ENCODE measurements at regions not wholly inside any gene's neighbourhood (a gene's known extent, or its start where the extent isn't known, plus 50 kb on each side); places are given as distances from the start of the nearest gene placed in this dataset.

GRCh38 chr10:20955355-20955893 lies 58.3 kb upstream of the NEBL start:
- Histone ChIP-seq H3K4me2 (ENCODE audit: control insufficient read depth, extremely low read depth, insufficient read depth, low read depth, low read length) (no peak overlapping the region), H3K4me3 (ENCODE audit: control insufficient read depth in 2 of 3, extremely low read depth in 1 of 3, insufficient read depth in 2 of 3, low read depth in 1 of 3, low read length in 3 of 3) (no peak overlapping the region), H3K79me2 (ENCODE audit: control insufficient read depth, insufficient read depth, low read length) (no peaks in the 10 kb centered on the region), H2AFZ (ENCODE audit: control insufficient read depth, low read length) (no peak overlapping the region), H3K36me3 (ENCODE audit: control insufficient read depth in 2 of 2, extremely low read depth in 1 of 2, insufficient read depth in 2 of 2, low read length in 2 of 2) (no peaks in the 10 kb centered on the region), H3K4me1 (ENCODE audit: control insufficient read depth, extremely low read depth, insufficient read depth, low read length) (no peaks in the 10 kb centered on the region), H3K27me3 (ENCODE audit: control insufficient read depth, extremely low read depth, insufficient read depth, low read length) (no peaks in the 10 kb centered on the region), H3K9me1 (ENCODE audit: control insufficient read depth, extremely low read depth, insufficient read depth, low read length) (no peaks in the 10 kb centered on the region), H3K9ac (ENCODE audit: control insufficient read depth, extremely low read depth, insufficient read depth, low read length) (no peak overlapping the region), H3K27ac (ENCODE audit: control insufficient read depth, insufficient read depth, low read length) (no peak overlapping the region), H4K20me1 (ENCODE audit: control insufficient read depth, extremely low read depth, insufficient read depth, low read length) (no peaks in the 10 kb centered on the region), H3K9me3 (ENCODE audit: control insufficient read depth, low read depth, low read length) (no peaks in the 10 kb centered on the region)
- DNase-seq (ENCODE audit: low read depth, low spot score): no peak
- dilution Hi-C loops (cut with MboI; ENCODE audit: extremely low pct_ligation_motif_present, low sequenced_read_pairs): no loop called here
- TF ChIP-seq EZH2 (IDR thresholded peaks at IDR 0.05; ENCODE audit: low read length) (no peak), CTCF (optimal IDR thresholded peaks at IDR 0.05 in 1 of 3, IDR thresholded peaks at IDR 0.05 in 1 of 3, conservative IDR thresholded peaks at IDR 0.05 in 1 of 3; ENCODE audit: extremely low read depth in 1 of 3, insufficient read depth in 2 of 3, low read length in 3 of 3) (no peak)
- no peak for FAIRE-seq

GRCh38 chr10:20954519-20954918 lies 57.4 kb upstream of the NEBL start:
- Histone ChIP-seq H3K4me2 (ENCODE audit: control insufficient read depth, extremely low read depth, insufficient read depth, low read depth, low read length) (no peak overlapping the region), H3K4me1 (ENCODE audit: control insufficient read depth, extremely low read depth, insufficient read depth, low read length) (no peaks in the 10 kb centered on the region), H3K9ac (ENCODE audit: control insufficient read depth, extremely low read depth, insufficient read depth, low read length) (no peak overlapping the region), H3K36me3 (ENCODE audit: control insufficient read depth in 2 of 2, extremely low read depth in 1 of 2, insufficient read depth in 2 of 2, low read length in 2 of 2) (no peaks in the 10 kb centered on the region), H2AFZ (ENCODE audit: control insufficient read depth, low read length) (no peak overlapping the region), H3K9me1 (ENCODE audit: control insufficient read depth, extremely low read depth, insufficient read depth, low read length) (no peaks in the 10 kb centered on the region), H3K79me2 (ENCODE audit: control insufficient read depth, insufficient read depth, low read length) (no peaks in the 10 kb centered on the region), H3K9me3 (ENCODE audit: control insufficient read depth, low read depth, low read length) (no peaks in the 10 kb centered on the region), H3K4me3 (ENCODE audit: control insufficient read depth in 2 of 3, extremely low read depth in 1 of 3, insufficient read depth in 2 of 3, low read depth in 1 of 3, low read length in 3 of 3) (no peak overlapping the region), H3K27me3 (ENCODE audit: control insufficient read depth, extremely low read depth, insufficient read depth, low read length) (no peaks in the 10 kb centered on the region), H4K20me1 (ENCODE audit: control insufficient read depth, extremely low read depth, insufficient read depth, low read length) (no peaks in the 10 kb centered on the region), H3K27ac (ENCODE audit: control insufficient read depth, insufficient read depth, low read length) (no peak overlapping the region)
- dilution Hi-C loops (cut with MboI; ENCODE audit: extremely low pct_ligation_motif_present, low sequenced_read_pairs): no loop called here
- no peak for TF ChIP-seq CTCF (optimal IDR thresholded peaks at IDR 0.05 in 1 of 3, IDR thresholded peaks at IDR 0.05 in 1 of 3, conservative IDR thresholded peaks at IDR 0.05 in 1 of 3; ENCODE audit: extremely low read depth in 1 of 3, insufficient read depth in 2 of 3, low read length in 3 of 3)
- FAIRE-seq: no peak
- no peak for DNase-seq (ENCODE audit: low read depth, low spot score)

Data from keratinocyte (primary cell).